ENCODE measurements at regions not wholly inside any gene's neighbourhood (a gene's known extent, or its start where the extent isn't known, plus 50 kb on each side); places are given as distances from the start of the nearest gene placed in this dataset.
"Not testable (repeated sequence)": the region's sequence is repeated elsewhere in the genome, so short reads cannot be mapped to it uniquely, and the experiment has no call there.

GRCh38 chr6:169859978-169860703, 108.7 kb downstream of the ERMARD start:
- H3K27ac ChIP-seq, result no peak overlapping the region
- TF ChIP-seq CTCF (conservative IDR thresholded peaks at IDR 0.05), result no peak

- no peak overlapping the region for H3K27ac ChIP-seq
- no peak for TF ChIP-seq CTCF (conservative IDR thresholded peaks at IDR 0.05)
Observed at GRCh38 chr6:169859401-169859977, 108.1 kb downstream of the ERMARD start.

- no peak for TF ChIP-seq CTCF (conservative IDR thresholded peaks at IDR 0.05)
- H3K27ac ChIP-seq, result no peak overlapping the region
Observed at GRCh38 chr6:169858935-169859351, 107.5 kb downstream of the ERMARD start.

DNA sequence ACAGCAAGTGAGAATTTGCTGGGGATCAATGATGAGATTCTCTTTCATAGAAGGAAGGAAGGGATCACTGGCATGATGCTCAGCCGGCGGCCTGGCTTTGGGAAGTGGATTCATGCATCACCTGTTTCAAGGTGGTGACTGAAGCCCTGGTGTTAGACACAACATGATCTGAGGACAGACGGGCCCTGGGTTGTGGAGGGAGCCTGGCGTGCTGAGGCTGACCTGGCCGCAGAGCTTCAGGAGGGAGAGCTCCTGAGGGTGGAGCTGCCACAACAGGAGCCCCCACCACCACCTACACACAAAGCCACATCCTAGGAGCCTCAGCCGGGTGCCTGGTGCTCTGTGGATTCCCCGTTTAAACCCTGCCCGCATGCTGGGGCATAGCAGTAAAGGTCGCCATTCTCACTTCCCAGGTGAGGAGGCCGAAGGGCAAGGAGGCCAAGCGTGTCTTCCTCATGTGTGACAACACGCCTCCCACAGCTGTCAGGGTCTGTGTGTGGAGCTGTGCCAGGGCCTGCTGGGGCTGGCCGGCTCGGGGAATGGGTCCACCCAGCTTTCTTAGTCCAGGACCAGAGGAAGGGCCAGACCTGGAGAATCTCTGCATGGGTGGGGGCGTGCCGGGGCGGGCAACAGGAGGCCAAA, 107.0 kb downstream of the ERMARD start:
- H3K27ac ChIP-seq, result no peak overlapping the region
- no peak for TF ChIP-seq CTCF (conservative IDR thresholded peaks at IDR 0.05)

- no peak for TF ChIP-seq CTCF (conservative IDR thresholded peaks at IDR 0.05)
- no peak overlapping the region for H3K27ac ChIP-seq
Observed at GRCh38 chr6:169857343-169858292, 106.2 kb downstream of the ERMARD start.

GRCh38 chr6:169856442-169857342, 105.3 kb downstream of the ERMARD start:
- not testable (repeated sequence) for H3K27ac ChIP-seq

GRCh38 chr6:169854813-169855212, 103.4 kb downstream of the ERMARD start:
- TF ChIP-seq CTCF (conservative IDR thresholded peaks at IDR 0.05), result no peak
- H3K27ac ChIP-seq, result no peak overlapping the region
